Endodermal cell (in vitro differentiated cells): ENCODE measurements at regions not wholly inside any gene's neighbourhood (a gene's known extent, or its start where the extent isn't known, plus 50 kb on each side); places are given as distances from the start of the nearest gene placed in this dataset.

ENCODE experiments used
- DNase-seq: peaks from one replicate; pipeline ENCODE4 v3.0.0-alpha.2; 2017
- H3K27ac ChIP-seq: 2 replicates; pipeline ENCODE4 v1.5.1; 2013; ENCODE audit warnings: mild to moderate bottlenecking, low read depth, low read length, moderate library complexity
- H3K27me3 ChIP-seq: 2 replicates; pipeline ENCODE4 v1.6.1; 2013; ENCODE audit warnings: mild to moderate bottlenecking, low read length, moderate library complexity; ENCODE audit not compliant: insufficient read depth, control insufficient read depth, poor library complexity, severe bottlenecking
- H3K36me3 ChIP-seq: 2 replicates; pipeline ENCODE4 v1.7.0; 2013; ENCODE audit warnings: mild to moderate bottlenecking, low read length, moderate library complexity; ENCODE audit not compliant: control insufficient read depth, insufficient read depth
- H3K4me1 ChIP-seq: one replicate; pipeline ENCODE4 v1.7.0; 2013; ENCODE audit warnings: low read length; ENCODE audit not compliant: control insufficient read depth, insufficient read depth
- H3K4me3 ChIP-seq: 2 replicates; pipeline ENCODE4 v1.5.1; 2013; ENCODE audit warnings: mild to moderate bottlenecking, low read length, moderate library complexity
- H3K9ac ChIP-seq: 2 replicates; pipeline ENCODE4 v1.6.1; 2013; ENCODE audit warnings: mild to moderate bottlenecking, low read length, moderate library complexity; ENCODE audit not compliant: poor library complexity, severe bottlenecking; ENCODE audit errors: extremely low read depth
- H3K9me3 ChIP-seq: 2 replicates; pipeline ENCODE4 v1.6.1; 2013; ENCODE audit warnings: mild to moderate bottlenecking, low read length, moderate library complexity; ENCODE audit not compliant: control insufficient read depth
- H3K27ac Mint-ChIP-seq: 2 replicates; pipeline ENCODE4 v1.8.0; 2020; ENCODE audit warnings: mixed read lengths
- H3K27me3 Mint-ChIP-seq: 2 replicates; pipeline ENCODE4 v1.8.0; 2021; ENCODE audit warnings: mild to moderate bottlenecking, mixed read lengths; ENCODE audit not compliant: insufficient read depth
- H3K36me3 Mint-ChIP-seq: 2 replicates; pipeline ENCODE4 v1.8.0; 2020; ENCODE audit warnings: low read depth, mixed read lengths
- H3K4me1 Mint-ChIP-seq: 2 replicates; pipeline ENCODE4 v1.8.0; 2020; ENCODE audit warnings: mixed read lengths
- H3K4me3 Mint-ChIP-seq: 2 replicates; pipeline ENCODE4 v1.8.0; 2020; ENCODE audit warnings: mild to moderate bottlenecking, moderate library complexity, mixed read lengths
- H3K9me3 Mint-ChIP-seq: 2 replicates; pipeline ENCODE4 v1.8.0; 2020; ENCODE audit warnings: mild to moderate bottlenecking, mixed read lengths
- WGBS, 2 experiments: methylation state at CpG; one replicate each; pipeline versions ENCODE4 v1.1.5 to v1.1.7; 2013; ENCODE audit warnings: missing lambda C conversion rate in 2 of 2, mixed read lengths in 1 of 2; ENCODE audit not compliant: insufficient coverage in 1 of 2, insufficient read length in 1 of 2; 5-methylcytosine and 5-hydroxymethylcytosine counted together
- TF ChIP-seq, protein P1 (sequence below): fragments of 200-600 bp; sonication (generic); conservative IDR thresholded peaks from 2 replicates; pipeline ENCODE4 v1.5.0; 2021; ENCODE audit warnings: antibody characterized with exemption, mild to moderate bottlenecking

DNA sequence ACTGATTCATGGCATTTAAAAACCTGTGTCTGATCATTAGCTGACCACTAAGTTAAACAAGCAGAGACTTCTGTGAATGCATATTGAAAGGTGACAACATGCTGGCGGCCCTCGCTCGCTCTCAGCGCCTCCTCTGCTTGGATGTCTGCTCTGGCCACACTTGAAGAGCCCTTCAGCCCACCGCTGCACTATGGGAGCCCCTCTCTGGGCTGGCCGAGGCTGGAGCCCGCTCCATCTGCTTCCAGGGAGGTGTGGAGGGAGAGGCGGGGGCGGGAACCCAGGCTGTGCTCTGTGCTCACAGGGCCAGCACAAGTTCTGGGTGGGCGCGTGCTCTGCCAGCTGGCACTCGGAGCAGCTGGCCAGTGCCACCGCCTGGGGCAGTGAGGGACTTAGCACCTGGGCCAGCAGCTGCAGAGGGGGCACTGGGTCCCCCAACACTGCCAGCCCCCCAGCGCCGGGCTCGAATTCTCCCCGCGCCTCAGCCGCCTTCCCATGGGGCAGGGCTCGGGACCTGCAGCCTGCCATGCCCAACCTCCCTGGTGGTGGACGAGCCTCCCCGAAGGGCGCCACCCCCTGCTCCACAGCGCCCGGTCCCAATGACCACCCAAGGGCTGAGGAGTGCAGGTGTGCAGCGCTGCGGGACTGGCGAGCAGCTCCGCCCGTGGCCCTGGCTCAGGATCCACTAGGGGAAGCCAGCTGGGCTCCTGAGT lies 252.4 kb downstream of the ZIC4 start:
- H3K9me3 Mint-ChIP-seq, result peaks cover 13% of the 10 kb centered on the region
- WGBS, 2 experiments, result 90 to 98% methylated on average over 12 to 29 of the region's 30 CpGs

DNA sequence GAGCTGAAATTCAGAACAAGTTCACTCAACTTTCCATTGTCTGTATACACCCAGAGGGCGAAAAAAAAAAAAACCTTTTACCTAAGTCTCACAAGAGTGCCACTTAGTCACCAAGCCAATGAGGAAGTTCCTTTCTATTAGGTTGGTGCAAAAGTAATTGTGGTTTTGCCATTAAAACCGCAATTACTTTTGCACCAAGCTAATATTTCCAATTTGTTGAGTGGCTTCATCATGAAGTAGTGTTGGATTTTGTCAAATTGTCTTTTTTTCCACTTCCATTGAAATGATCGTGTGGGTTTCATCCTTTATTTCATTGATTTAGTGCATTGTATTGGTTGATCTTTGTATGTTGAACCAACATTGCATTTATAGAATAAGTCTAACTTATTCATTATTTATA lies 253.9 kb downstream of the ZIC4 start:
- Histone ChIP-seq H3K9me3 (peaks cover 6% of the 10 kb centered on the region), H3K27me3 (no peaks in the 10 kb centered on the region), H3K27ac (no peak overlapping the region), H3K9ac (no peak overlapping the region), H3K4me1 (no peaks in the 10 kb centered on the region), H3K36me3 (no peaks in the 10 kb centered on the region), H3K4me3 (no peak overlapping the region)
- no peak for DNase-seq
- H3K27me3 Mint-ChIP-seq, result no peaks in the 10 kb centered on the region
- peaks cover 13% of the 10 kb centered on the region for H3K9me3 Mint-ChIP-seq
- no peak overlapping the region for H3K27ac Mint-ChIP-seq
- no peaks in the 10 kb centered on the region for H3K4me1 Mint-ChIP-seq
- H3K4me3 Mint-ChIP-seq, result no peak overlapping the region
- 89% methylated on average over 3 of the region's 3 CpGs; no CpG with 5 or more reads in 1 of the 2 experiments for WGBS, 2 experiments
- TF ChIP-seq, protein P1, sequence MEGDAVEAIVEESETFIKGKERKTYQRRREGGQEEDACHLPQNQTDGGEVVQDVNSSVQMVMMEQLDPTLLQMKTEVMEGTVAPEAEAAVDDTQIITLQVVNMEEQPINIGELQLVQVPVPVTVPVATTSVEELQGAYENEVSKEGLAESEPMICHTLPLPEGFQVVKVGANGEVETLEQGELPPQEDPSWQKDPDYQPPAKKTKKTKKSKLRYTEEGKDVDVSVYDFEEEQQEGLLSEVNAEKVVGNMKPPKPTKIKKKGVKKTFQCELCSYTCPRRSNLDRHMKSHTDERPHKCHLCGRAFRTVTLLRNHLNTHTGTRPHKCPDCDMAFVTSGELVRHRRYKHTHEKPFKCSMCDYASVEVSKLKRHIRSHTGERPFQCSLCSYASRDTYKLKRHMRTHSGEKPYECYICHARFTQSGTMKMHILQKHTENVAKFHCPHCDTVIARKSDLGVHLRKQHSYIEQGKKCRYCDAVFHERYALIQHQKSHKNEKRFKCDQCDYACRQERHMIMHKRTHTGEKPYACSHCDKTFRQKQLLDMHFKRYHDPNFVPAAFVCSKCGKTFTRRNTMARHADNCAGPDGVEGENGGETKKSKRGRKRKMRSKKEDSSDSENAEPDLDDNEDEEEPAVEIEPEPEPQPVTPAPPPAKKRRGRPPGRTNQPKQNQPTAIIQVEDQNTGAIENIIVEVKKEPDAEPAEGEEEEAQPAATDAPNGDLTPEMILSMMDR, result no peak
- H3K36me3 Mint-ChIP-seq, result no peaks in the 10 kb centered on the region

More for the DNA sequence above, 252.4 kb downstream of the ZIC4 start:
- no peaks in the 10 kb centered on the region for H3K36me3 ChIP-seq
- no peak overlapping the region for H3K9ac ChIP-seq
- Mint-ChIP-seq H3K36me3 (no peaks in the 10 kb centered on the region), H3K4me3 (no peak overlapping the region), H3K4me1 (peaks cover 2% of the 10 kb centered on the region), H3K27ac (no peak overlapping the region), H3K27me3 (no peaks in the 10 kb centered on the region)
- H3K9me3 ChIP-seq, result peaks cover 6% of the 10 kb centered on the region
- H3K27me3 ChIP-seq, result no peaks in the 10 kb centered on the region
- DNase-seq, result no peak
- H3K27ac ChIP-seq, result no peak overlapping the region
- TF ChIP-seq, protein P1, result no peak
- H3K4me1 ChIP-seq, result no peaks in the 10 kb centered on the region
- H3K4me3 ChIP-seq, result no peak overlapping the region

DNA sequence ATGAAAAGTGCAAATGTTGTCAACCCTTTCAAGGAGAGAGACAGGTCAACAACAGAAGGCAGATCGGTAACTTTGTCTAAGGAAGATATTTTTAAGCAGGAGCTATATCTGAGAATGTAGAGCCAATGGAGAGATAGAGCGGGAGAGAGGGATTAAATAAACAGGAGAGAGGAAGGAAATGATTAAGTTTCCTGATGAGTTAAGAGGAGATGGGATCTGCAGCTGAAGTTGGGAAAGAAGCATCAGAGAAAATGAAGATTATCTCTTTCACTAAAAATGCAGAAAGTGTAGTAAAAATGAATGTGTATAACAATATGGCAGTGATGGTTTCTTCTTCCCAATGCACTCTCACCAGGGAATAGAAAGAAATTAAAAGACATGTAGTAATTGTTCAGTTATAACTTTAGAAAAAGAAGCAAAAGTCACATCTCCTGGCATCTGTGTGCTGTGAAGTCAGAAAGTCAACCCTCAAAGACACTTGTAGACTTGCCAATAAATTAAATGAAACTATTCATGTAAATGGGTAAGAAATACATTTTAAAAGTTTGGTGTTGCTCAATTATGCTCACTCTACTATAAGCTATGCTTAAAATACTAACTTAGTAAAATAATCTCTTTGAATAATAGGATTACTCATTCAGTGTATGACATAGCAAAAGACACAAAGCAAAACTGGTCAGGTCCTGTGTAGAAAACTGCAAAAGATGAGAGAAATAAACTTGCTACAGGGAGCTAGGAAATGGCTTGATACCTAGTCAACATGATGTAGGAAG lies 264.6 kb downstream of the ZIC4 start:
- Histone ChIP-seq H3K27me3 (no peaks in the 10 kb centered on the region), H3K36me3 (no peaks in the 10 kb centered on the region), H3K4me1 (no peaks in the 10 kb centered on the region), H3K9me3 (no peaks in the 10 kb centered on the region), H3K27ac (no peak overlapping the region), H3K9ac (no peak overlapping the region), H3K4me3 (no peak overlapping the region)
- H3K36me3 Mint-ChIP-seq, result no peaks in the 10 kb centered on the region
- WGBS, 2 experiments, result 91 to 93% methylated on average over 2 of the region's 2 CpGs
- H3K27me3 Mint-ChIP-seq, result no peaks in the 10 kb centered on the region
- no peaks in the 10 kb centered on the region for H3K9me3 Mint-ChIP-seq
- no peak for DNase-seq
- no peak overlapping the region for H3K4me3 Mint-ChIP-seq
- no peak overlapping the region for H3K27ac Mint-ChIP-seq
- no peaks in the 10 kb centered on the region for H3K4me1 Mint-ChIP-seq
- TF ChIP-seq, protein P1, result no peak
